Tibial artery (tissue), 4 donors: ENCODE measurements at regions not wholly inside any gene's neighbourhood (a gene's known extent, or its start where the extent isn't known, plus 50 kb on each side); places are given as distances from the start of the nearest gene placed in this dataset.

Source experiments
- DNase-seq, 2 donors: peaks; one replicate each; pipeline ENCODE4 v3.0.0-alpha.2; 2019
- H3K27ac ChIP-seq, 2 donors: fragments of 200-600 bp; sonication (generic) in 1 of 2; 1 replicate in 1 of 2; 2 replicates in 1 of 2; pipeline ENCODE4 v1.5.1; 2018 to 2019; ENCODE audit warnings: mild to moderate bottlenecking in 1 of 2
- H3K27me3 ChIP-seq, 2 donors: fragments of 200-600 bp; sonication (generic) in 1 of 2; one replicate each; pipeline versions ENCODE4 v1.5.1 to v1.6.0; 2016 to 2019
- H3K36me3 ChIP-seq, 3 donors: fragments of 200-600 bp; sonication (generic) in 2 of 3; one replicate each; pipeline ENCODE4 v1.5.1; 2016 to 2019; ENCODE audit warnings: mild to moderate bottlenecking in 2 of 3
- H3K4me1 ChIP-seq, 4 donors: fragments of 200-600 bp; sonication (generic) in 2 of 4; 1 replicate in 3 of 4; 2 replicates in 1 of 4; pipeline ENCODE4 v1.5.1; 2016 to 2019
- H3K4me3 ChIP-seq, 2 donors: fragments of 200-600 bp; sonication (generic) in 1 of 2; 1 replicate in 1 of 2; 2 replicates in 1 of 2; pipeline ENCODE4 v1.5.1; 2018 to 2019; ENCODE audit warnings: mild to moderate bottlenecking in 2 of 2
- H3K9me3 ChIP-seq, 3 donors: fragments of 200-600 bp; sonication (generic) in 1 of 3; one replicate each; pipeline ENCODE4 v1.5.1; 2016 to 2019
- intact Hi-C: fragments of 100-400 bp; cut with DNase I; formaldehyde crosslinking; loops from one replicate; pipeline ENCODE4 v1.15.0; 2023; ENCODE audit warnings: low total_unique reads
- TF ChIP-seq, protein P1 (sequence below), 2 experiments: fragments of 200-600 bp in 1 of 2; fragments of 450-650 bp in 1 of 2; IDR thresholded peaks; one replicate each; pipeline ENCODE4 v1.5.1; 2017 to 2019; ENCODE audit warnings: antibody characterized with exemption in 2 of 2, mild to moderate bottlenecking in 1 of 2, moderate library complexity in 1 of 2

DNA sequence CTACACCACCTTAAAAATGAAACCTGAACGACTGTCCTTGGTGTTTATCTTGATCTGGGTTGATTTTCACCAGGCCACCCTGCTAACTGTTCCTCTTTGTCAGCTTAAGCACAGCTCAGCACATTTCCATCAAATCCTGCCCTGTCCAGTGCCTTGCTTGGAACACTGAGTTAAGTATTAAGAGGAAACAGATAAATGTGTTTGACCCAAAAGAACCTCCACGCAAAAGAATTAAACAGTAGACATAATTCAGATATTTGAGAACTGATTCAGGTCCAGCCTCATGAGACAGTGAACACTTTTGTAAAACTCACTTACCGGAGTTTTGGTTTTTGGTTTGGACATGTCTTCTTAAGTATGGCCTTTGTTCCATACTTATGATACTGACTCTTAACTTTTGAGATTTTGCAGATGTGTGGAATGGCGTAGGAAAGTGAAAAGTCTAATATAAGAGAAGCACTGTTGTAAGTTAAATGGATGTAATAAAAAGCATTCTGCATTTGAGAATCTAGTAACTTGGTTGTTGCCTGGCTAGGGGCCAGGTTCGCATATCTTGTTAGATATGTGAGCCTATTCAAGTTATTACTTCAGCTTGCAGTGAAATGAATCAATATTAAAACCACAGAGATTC is 88.9 kb upstream of the SERPINE2 start:
- no peaks in the 10 kb centered on the region for H3K36me3 ChIP-seq
- TF ChIP-seq, protein P1, sequence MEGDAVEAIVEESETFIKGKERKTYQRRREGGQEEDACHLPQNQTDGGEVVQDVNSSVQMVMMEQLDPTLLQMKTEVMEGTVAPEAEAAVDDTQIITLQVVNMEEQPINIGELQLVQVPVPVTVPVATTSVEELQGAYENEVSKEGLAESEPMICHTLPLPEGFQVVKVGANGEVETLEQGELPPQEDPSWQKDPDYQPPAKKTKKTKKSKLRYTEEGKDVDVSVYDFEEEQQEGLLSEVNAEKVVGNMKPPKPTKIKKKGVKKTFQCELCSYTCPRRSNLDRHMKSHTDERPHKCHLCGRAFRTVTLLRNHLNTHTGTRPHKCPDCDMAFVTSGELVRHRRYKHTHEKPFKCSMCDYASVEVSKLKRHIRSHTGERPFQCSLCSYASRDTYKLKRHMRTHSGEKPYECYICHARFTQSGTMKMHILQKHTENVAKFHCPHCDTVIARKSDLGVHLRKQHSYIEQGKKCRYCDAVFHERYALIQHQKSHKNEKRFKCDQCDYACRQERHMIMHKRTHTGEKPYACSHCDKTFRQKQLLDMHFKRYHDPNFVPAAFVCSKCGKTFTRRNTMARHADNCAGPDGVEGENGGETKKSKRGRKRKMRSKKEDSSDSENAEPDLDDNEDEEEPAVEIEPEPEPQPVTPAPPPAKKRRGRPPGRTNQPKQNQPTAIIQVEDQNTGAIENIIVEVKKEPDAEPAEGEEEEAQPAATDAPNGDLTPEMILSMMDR (IDR thresholded peaks at IDR 0.05): no peak
- no peak overlapping the region for H3K4me3 ChIP-seq
- no peak for DNase-seq
- H3K9me3 ChIP-seq: no peaks in the 10 kb centered on the region
- H3K27me3 ChIP-seq: no peaks in the 10 kb centered on the region
- intact Hi-C loops: no loop called here
- no peaks in the 10 kb centered on the region for H3K4me1 ChIP-seq
- H3K27ac ChIP-seq: no peak overlapping the region

DNA sequence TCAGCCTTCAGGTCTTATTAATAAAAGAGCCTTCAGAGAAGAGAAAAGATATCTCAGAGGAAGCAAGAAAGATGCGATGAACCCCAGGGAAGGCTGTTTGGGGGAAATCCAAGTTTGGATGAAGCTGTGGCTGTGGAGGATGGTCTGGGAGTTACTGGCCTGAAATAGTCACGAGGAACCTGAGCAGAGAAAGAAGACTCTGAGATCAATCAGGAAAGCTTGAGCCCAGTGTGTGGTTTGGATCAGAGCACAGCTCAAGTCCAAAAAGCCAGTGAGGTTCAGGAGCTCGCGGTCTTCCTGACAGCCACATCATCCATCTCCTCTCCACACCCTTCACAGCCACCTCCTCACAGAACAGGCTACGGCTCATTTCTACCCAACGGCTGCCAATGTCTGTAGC is 87.4 kb upstream of the SERPINE2 start:
- H3K27ac ChIP-seq: no peak overlapping the region
- no peak for DNase-seq
- H3K9me3 ChIP-seq: no peaks in the 10 kb centered on the region
- no peaks in the 10 kb centered on the region for H3K36me3 ChIP-seq
- H3K4me3 ChIP-seq: no peak overlapping the region
- TF ChIP-seq, protein P1 (IDR thresholded peaks at IDR 0.05): no peak
- intact Hi-C loops: no loop called here
- no peaks in the 10 kb centered on the region for H3K27me3 ChIP-seq
- H3K4me1 ChIP-seq: no peaks in the 10 kb centered on the region

DNA sequence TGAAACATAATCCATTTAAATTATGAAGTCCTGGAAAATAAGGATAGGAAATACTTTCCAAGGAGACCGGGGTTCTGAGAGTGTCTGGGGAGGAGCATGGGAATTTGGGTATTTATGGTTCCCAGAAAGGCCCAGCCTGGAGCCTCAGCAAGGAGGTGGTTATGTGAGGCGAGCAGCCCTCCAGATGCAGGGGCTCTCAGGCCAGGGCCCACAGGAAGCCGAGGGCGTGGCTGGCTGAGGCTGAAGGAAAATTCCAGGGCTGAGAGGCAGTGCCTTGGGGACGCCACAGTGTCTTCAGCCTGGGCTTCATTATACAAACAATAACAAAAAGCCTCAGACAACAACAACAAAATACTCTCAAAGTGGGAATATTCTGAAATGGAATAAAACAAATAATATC is 86.9 kb upstream of the SERPINE2 start:
- Histone ChIP-seq H3K9me3 (no peaks in the 10 kb centered on the region), H3K27ac (no peak overlapping the region), H3K4me3 (no peak overlapping the region), H3K4me1 (no peaks in the 10 kb centered on the region), H3K36me3 (no peaks in the 10 kb centered on the region), H3K27me3 (no peaks in the 10 kb centered on the region)
- no peak for DNase-seq
- TF ChIP-seq, protein P1 (IDR thresholded peaks at IDR 0.05): no peak
- intact Hi-C loops: no loop called here

DNA sequence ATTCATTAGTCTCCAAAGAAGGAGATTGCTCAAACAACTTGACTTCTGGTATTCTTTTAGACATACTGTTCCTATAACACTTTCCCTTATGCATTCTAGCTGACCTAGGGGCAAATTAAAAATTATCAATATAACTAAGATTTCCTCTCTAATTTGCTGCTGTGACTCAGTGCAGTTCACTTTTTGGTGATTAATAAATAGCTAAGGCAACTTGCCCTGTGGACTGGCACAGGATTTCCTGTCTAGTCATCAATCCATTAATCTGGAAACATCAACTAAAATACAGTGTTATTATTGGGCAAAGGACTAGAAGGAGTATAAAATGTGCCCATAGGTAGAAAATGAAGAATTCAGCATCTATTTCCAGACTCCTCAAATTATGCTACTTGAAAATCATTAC is 83.5 kb upstream of the SERPINE2 start:
- Histone ChIP-seq H3K4me3 (no peak overlapping the region), H3K36me3 (no peaks in the 10 kb centered on the region), H3K9me3 (peaks cover 0 to 9% (median 0%) of the 10 kb centered on the region in 3 donors), H3K4me1 (no peaks in the 10 kb centered on the region), H3K27ac (no peak overlapping the region), H3K27me3 (no peaks in the 10 kb centered on the region)
- TF ChIP-seq, protein P1 (IDR thresholded peaks at IDR 0.05): no peak
- intact Hi-C loops: no loop called here
- no peak for DNase-seq

DNA sequence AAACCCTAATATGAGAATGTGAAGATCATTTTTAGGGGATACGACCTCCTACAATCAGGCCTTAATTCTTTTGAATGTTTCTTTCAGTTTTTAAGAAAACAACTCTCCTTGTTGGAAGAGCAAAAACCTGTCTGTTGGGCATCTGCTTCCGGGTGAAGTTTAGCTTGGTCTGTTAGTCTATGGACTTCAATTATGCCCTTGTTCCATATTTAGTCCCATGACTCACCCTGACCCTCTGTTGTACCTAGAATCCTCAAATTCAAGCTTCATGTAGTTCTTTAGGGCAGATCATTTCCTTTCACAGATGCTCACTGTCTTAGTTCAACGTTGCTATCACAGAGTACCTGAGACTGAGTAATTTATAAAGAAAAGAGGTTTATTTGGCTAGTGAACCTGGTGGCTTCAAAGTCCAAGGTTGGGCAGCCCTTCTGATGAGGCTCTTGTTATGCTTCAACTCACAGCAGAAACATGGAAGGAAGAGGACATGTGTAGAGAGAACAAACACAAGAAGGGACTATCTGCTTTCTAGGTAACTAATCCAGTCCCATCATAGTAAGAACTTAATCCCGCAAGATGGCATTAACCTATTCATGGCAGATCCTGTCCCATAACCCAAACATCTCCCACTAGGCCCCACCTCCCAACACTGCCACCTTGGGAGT is 82.5 kb upstream of the SERPINE2 start:
- Histone ChIP-seq H3K27me3 (no peaks in the 10 kb centered on the region), H3K36me3 (no peaks in the 10 kb centered on the region), H3K27ac (no peak overlapping the region), H3K4me1 (no peaks in the 10 kb centered on the region), H3K4me3 (no peak overlapping the region), H3K9me3 (peaks cover 0 to 9% (median 0%) of the 10 kb centered on the region in 3 donors)
- TF ChIP-seq, protein P1 (IDR thresholded peaks at IDR 0.05): no peak
- no peak for DNase-seq
- intact Hi-C loops: no loop called here
